ENCODE measurements at regions not wholly inside any gene's neighbourhood (a gene's known extent, or its start where the extent isn't known, plus 50 kb on each side); places are given as distances from the start of the nearest gene placed in this dataset.

DNA sequence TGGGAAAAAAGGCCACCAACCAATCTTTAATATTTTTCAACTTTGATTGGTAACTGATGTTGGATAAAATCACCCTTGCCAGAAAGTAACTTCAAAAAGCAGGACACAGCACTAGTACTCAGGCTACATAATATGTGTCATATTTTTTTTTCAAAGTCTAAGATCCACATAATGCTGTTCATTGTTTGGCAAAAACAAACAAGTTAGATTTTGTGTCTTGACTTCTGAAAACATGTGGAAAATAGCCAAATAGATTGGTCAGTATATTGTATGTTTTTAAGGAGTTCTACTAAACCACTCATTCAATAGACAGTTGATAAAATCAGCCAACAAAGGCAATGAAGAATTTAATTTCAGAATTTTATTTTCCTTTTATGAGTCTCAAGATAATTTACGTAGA, 111.7 kb upstream of the CCDC54 start:
- TF ChIP-seq, protein P1, sequence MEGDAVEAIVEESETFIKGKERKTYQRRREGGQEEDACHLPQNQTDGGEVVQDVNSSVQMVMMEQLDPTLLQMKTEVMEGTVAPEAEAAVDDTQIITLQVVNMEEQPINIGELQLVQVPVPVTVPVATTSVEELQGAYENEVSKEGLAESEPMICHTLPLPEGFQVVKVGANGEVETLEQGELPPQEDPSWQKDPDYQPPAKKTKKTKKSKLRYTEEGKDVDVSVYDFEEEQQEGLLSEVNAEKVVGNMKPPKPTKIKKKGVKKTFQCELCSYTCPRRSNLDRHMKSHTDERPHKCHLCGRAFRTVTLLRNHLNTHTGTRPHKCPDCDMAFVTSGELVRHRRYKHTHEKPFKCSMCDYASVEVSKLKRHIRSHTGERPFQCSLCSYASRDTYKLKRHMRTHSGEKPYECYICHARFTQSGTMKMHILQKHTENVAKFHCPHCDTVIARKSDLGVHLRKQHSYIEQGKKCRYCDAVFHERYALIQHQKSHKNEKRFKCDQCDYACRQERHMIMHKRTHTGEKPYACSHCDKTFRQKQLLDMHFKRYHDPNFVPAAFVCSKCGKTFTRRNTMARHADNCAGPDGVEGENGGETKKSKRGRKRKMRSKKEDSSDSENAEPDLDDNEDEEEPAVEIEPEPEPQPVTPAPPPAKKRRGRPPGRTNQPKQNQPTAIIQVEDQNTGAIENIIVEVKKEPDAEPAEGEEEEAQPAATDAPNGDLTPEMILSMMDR (IDR thresholded peaks at IDR 0.05) = no peak
- H3K4me3 ChIP-seq = no peak overlapping the region
- no peak overlapping the region for H3K27ac ChIP-seq
- DNase-seq (ENCODE audit: low spot score) = no peak

DNA sequence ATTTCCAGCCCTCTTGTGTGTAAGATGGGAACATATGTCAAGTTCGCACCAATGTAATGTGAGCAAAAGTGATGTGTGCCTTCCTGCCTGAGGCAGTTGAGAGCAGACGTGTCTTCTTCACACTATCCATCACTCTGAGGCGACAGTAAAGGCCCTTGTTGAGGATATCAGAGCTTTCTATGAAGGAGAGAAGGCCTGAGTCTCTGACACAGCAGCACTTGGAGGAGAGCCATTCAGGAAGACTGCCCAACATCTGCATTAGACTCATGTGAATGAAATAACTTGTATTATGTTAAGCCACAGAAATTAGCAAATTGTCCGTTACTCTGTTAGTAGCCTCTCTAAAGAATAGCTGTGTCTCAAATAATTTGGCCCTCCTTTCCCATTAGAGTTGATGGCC, 108.8 kb upstream of the CCDC54 start:
- DNase-seq (ENCODE audit: low spot score) = no peak
- Histone ChIP-seq H3K4me3 (no peak overlapping the region), H3K27ac (no peak overlapping the region)
- TF ChIP-seq, protein P1 (IDR thresholded peaks at IDR 0.05) = no peak

DNA sequence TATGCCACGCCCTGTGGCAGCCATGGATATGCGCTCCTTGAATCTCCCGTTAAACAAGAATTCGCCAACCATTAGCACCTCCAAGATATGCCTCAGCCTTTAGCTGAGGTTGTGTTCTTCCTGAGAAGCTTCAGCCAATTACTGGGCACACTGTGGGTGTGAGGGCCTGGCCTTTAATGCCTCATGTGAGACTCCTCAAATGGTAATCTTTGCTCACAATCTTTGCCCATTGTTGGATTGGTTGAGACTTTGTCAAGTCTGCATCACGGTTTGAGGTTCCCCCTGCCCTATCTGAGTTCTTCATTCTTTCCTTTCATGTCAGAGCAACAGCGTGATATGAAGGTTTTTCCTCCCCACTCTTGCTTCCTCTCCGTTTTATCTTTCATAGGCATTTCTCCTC, 108.1 kb upstream of the CCDC54 start:
- no peak overlapping the region for H3K4me3 ChIP-seq
- no peak for DNase-seq (ENCODE audit: low spot score)
- TF ChIP-seq, protein P1 (IDR thresholded peaks at IDR 0.05) = no peak
- H3K27ac ChIP-seq = no peak overlapping the region

DNA sequence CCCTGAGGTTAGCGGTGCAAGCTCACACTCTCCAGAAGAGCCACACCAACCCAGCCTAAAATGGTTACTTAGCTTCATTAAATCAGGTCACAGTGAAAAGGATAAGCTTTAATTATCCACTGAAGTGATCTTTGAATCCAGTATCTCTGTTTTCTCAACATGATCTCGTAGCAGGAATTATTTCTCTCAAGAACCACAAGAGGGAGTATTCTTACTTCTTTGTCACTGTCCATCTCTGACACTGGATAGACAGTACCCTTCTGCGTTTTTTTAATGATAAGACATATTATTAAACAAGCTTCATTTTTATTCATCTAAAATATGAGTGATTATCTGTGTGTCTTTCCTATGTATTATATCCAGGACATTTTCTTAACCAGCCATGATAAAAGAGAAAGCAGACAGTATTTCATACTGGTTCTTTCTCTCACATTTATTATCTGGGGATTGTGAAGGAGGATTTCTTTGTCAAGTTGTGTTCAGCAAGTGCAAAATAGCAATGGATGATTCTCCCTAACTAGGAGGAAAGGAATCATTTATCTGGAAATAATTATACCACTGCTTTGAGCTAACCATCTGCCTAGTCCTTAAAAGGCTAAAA, 105.4 kb upstream of the CCDC54 start:
- TF ChIP-seq, protein P1 (IDR thresholded peaks at IDR 0.05) = peak; percentile 48
- Histone ChIP-seq H3K4me3 (no peak overlapping the region), H3K27ac (no peak overlapping the region)
- no peak for DNase-seq (ENCODE audit: low spot score)

DNA sequence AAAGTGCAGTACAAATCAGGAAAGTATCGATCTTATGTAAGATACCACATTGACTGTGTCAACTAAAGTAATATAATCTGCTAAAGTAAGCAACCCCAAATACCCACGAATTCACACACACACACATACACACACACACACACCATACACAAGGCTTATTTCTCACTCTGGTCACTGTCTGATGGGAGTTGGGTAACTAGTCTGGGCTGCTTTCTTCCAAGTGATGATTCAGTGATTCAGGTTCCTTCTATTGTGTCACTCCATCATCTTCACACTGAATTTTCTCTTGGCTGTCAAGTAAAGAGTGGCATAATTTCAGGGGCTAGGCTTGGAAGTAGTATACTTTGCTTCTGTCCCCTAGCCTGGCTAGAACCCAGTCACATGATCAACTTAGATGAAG, 104.8 kb upstream of the CCDC54 start:
- no peak for DNase-seq (ENCODE audit: low spot score)
- TF ChIP-seq, protein P1 (IDR thresholded peaks at IDR 0.05) = no peak
- Histone ChIP-seq H3K4me3 (no peak overlapping the region), H3K27ac (no peak overlapping the region)

DNA sequence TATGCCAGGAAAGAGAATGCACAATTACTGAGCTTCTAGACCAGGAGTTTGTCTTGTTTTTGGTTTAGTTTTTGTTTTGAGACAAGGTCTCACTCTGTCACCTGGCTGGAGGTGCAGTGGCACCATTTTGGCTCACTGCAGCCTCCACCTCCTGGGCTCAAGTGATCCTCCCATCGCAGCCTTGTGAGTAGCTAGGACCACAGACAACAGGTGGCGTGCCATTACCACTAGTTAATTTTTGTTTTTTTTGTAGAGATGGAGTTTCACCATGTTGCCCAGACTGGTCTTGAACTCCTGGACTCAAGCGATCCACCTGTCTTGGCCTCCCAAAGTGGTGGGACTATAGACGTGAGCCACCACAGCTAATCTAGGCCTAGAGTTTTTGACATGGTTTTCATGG, 104.4 kb upstream of the CCDC54 start:
- Histone ChIP-seq H3K27ac (no peak overlapping the region), H3K4me3 (no peak overlapping the region)
- TF ChIP-seq, protein P1 (IDR thresholded peaks at IDR 0.05) = no peak
- no peak for DNase-seq (ENCODE audit: low spot score)

DNA sequence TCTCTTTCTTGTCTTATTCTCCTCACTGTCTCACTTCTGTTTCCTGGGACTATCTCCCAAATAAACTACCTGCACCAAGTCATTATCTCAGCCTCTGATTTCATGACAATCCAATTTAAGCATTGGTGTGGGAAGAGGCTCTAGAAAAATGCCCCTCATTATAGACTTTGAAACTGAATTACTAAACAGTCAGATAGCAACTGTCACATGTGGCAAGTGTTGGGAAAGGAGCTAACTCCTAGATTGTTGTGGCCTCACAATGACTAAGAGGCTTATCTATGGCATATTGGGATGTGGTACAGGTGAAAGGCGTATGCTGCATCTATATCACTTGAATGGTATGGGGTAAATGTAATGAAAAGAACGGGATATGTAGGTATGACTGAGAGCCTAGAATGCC, 103.5 kb upstream of the CCDC54 start:
- TF ChIP-seq, protein P1 (IDR thresholded peaks at IDR 0.05) = no peak
- no peak overlapping the region for H3K4me3 ChIP-seq
- H3K27ac ChIP-seq = no peak overlapping the region
- DNase-seq (ENCODE audit: low spot score) = no peak
